Body of pancreas (tissue), 4 donors: ENCODE measurements at regions not wholly inside any gene's neighbourhood (a gene's known extent, or its start where the extent isn't known, plus 50 kb on each side); places are given as distances from the start of the nearest gene placed in this dataset.
A peak's percentile ranks its signal among the peaks of the same experiment; 100 is the strongest.

ENCODE experiments used
- ATAC-seq: fragments of 150-250 bp; one replicate; pipeline ENCODE4 v1.9.1; 2016
- DNase-seq, 4 donors: peaks; one replicate each; pipeline ENCODE4 v3.0.0-alpha.2; 2019
- H3K27ac ChIP-seq, 4 donors: fragments of 200-600 bp; sonication (generic); 1 replicate in 3 of 4; 2 replicates in 1 of 4; pipeline versions ENCODE4 v1.5.1 to v1.6.1; 2016 to 2019; ENCODE audit warnings: mild to moderate bottlenecking in 1 of 4, mixed read lengths in 1 of 4, moderate library complexity in 1 of 4
- H3K27me3 ChIP-seq, 2 donors: fragments of 200-600 bp; sonication (generic); one replicate each; pipeline ENCODE4 v1.6.0; 2016; ENCODE audit warnings: mild to moderate bottlenecking in 1 of 2
- H3K36me3 ChIP-seq, 2 donors: fragments of 200-600 bp; sonication (generic); replicated peaks in 1 of 2; 2 replicates each; pipeline ENCODE4 v1.5.1; 2016; ENCODE audit warnings: low read depth in 2 of 2; ENCODE audit not compliant: insufficient read depth in 1 of 2
- H3K4me1 ChIP-seq: fragments of 200-600 bp; sonication (generic); one replicate; pipeline ENCODE4 v1.6.0; 2016
- H3K4me3 ChIP-seq, 2 donors: fragments of 200-600 bp; sonication (generic); 1 replicate in 1 of 2; 2 replicates in 1 of 2; pipeline ENCODE4 v1.5.1; 2016 to 2019
- H3K9me3 ChIP-seq, 3 donors: fragments of 200-600 bp; sonication (generic); 1 replicate in 2 of 3; 2 replicates in 1 of 3; pipeline ENCODE4 v1.5.1; 2016
- CTCF ChIP-seq, 7 experiments: fragments of 450-650 bp in 4 of 7; fragments of 200-600 bp in 3 of 7; sonication (generic) in 3 of 7; IDR thresholded peaks; one replicate each; pipeline ENCODE4 v1.5.1; 2016 to 2019; ENCODE audit warnings: antibody characterized with exemption in 7 of 7
- POLR2A ChIP-seq, 3 donors: fragments of 450-650 bp; IDR thresholded peaks; one replicate each; pipeline ENCODE4 v1.6.1; 2016; ENCODE audit warnings: antibody characterized with exemption in 3 of 3, mild to moderate bottlenecking in 2 of 3
- WGBS, 2 donors: methylation state at CpG; one replicate each; pipeline ENCODE4 v1.1.5; 2017; 5-methylcytosine and 5-hydroxymethylcytosine counted together
- intact Hi-C: fragments of 100-400 bp; cut with DNase I; formaldehyde crosslinking; loops from one replicate; pipeline ENCODE4 v1.15.1; 2023

GRCh38 chr12:41967668-41968500 is 176.8 kb downstream of the GXYLT1 start:
- Histone ChIP-seq H3K9me3 (no peaks in the 10 kb centered on the region), H3K4me3 (no peak overlapping the region), H3K27me3 (no peaks in the 10 kb centered on the region), H3K36me3 (no peaks in the 10 kb centered on the region), H3K27ac (no peak overlapping the region), H3K4me1 (no peaks in the 10 kb centered on the region)
- 47 to 52% methylated on average over 14 of the region's 14 CpGs for WGBS, 2 donors
- ATAC-seq (no peak), DNase-seq (peak in 1 of 4 donors; percentile 7)
- no peak for TF ChIP-seq CTCF (IDR thresholded peaks at IDR 0.05)
- no peak for TF ChIP-seq POLR2A (IDR thresholded peaks at IDR 0.05)
- intact Hi-C loops, result no loop called here

GRCh38 chr12:41966916-41967315 is 177.8 kb downstream of the GXYLT1 start:
- Histone ChIP-seq H3K27ac (no peak overlapping the region), H3K4me1 (no peaks in the 10 kb centered on the region), H3K36me3 (no peaks in the 10 kb centered on the region), H3K4me3 (no peak overlapping the region), H3K27me3 (no peaks in the 10 kb centered on the region), H3K9me3 (no peaks in the 10 kb centered on the region)
- intact Hi-C loops, result no loop called here
- ATAC-seq, result no peak
- TF ChIP-seq CTCF (IDR thresholded peaks at IDR 0.05) (no peak), POLR2A (IDR thresholded peaks at IDR 0.05) (no peak)
- WGBS, 2 donors, result 80 to 88% methylated on average over 2 of the region's 2 CpGs
- DNase-seq, result no peak

- WGBS, 2 donors, result 52 to 66% methylated on average over 2 of the region's 2 CpGs
- H3K4me3 ChIP-seq, result no peak overlapping the region
- no peaks in the 10 kb centered on the region for H3K4me1 ChIP-seq
- H3K27ac ChIP-seq, result no peak overlapping the region
- H3K36me3 ChIP-seq, result no peaks in the 10 kb centered on the region
- no peak for ATAC-seq
- no peak for TF ChIP-seq CTCF (IDR thresholded peaks at IDR 0.05)
- TF ChIP-seq POLR2A (IDR thresholded peaks at IDR 0.05), result no peak
- no peaks in the 10 kb centered on the region for H3K9me3 ChIP-seq
- no peak for DNase-seq
- intact Hi-C loops, result no loop called here
- H3K27me3 ChIP-seq, result no peaks in the 10 kb centered on the region
These were observed 178.7 kb downstream of the GXYLT1 start for GRCh38 chr12:41966001-41966400.

- 61 to 72% methylated on average over 2 of the region's 2 CpGs for WGBS, 2 donors
- intact Hi-C loops, result no loop called here
- H3K9me3 ChIP-seq, result no peaks in the 10 kb centered on the region
These were observed 181.3 kb downstream of the GXYLT1 start for GRCh38 chr12:41963398-41963797.

More at GRCh38 chr12:41963398-41963797, 181.3 kb downstream of the GXYLT1 start:
- H3K4me3 ChIP-seq, result no peak overlapping the region
- H3K27ac ChIP-seq, result no peak overlapping the region
- no peaks in the 10 kb centered on the region for H3K27me3 ChIP-seq
- H3K4me1 ChIP-seq, result no peaks in the 10 kb centered on the region
- ATAC-seq, result no peak
- no peak for TF ChIP-seq POLR2A (IDR thresholded peaks at IDR 0.05)
- no peak for TF ChIP-seq CTCF (IDR thresholded peaks at IDR 0.05)
- DNase-seq, result no peak
- no peaks in the 10 kb centered on the region for H3K36me3 ChIP-seq
